HG02884 (cell line): ENCODE measurements at regions not wholly inside any gene's neighbourhood (a gene's known extent, or its start where the extent isn't known, plus 50 kb on each side); places are given as distances from the start of the nearest gene placed in this dataset.

ENCODE experiments used
- ATAC-seq: cut with Tn5 transposase; IDR thresholded peaks from one replicate; pipeline ENCODE4 v1.9.1; 2021; ENCODE audit warnings: mild to moderate bottlenecking, moderate library complexity; ENCODE audit not compliant: unreplicated experiment

DNA sequence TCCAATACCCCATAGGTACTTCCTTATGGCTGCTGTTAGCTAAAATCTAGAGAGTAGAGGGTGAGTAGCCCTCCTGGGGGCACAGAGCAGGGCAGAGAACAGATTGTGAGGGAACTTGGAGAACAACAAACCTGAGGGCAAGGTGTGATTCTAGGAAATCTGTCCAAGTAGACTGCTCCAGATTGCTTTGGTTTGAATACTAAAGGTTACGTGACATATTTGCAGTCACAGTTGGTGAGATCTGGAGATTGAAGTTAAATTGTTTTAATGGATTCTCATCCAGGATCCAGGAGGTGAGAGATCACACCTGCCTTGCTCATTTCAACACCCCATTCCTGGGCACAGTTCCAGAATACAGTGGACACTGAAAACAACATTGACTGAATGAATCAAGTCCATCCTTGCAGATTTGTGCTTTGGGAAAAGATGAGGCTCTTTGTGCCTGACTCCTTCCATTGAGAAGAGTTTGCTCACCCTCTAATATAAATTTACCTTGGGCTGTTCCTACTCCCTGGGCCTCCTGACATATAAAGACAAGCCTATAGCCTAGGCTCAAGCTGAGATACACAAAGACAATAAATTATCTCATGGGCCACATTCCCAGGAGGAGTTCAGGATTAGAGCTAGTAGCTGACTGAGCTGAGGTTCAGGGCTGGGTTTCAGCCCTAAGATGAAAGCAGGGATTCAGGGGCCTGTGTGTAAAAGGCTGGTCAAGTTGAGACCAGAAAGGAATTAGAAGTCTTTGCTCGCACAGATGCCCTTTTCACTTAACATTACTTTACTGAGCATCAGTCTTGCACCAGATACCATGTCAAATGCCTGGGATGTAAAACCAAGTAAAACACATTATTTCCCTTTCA is 400.9 kb upstream of the MCTP2 start:
- ATAC-seq, result no peak

DNA sequence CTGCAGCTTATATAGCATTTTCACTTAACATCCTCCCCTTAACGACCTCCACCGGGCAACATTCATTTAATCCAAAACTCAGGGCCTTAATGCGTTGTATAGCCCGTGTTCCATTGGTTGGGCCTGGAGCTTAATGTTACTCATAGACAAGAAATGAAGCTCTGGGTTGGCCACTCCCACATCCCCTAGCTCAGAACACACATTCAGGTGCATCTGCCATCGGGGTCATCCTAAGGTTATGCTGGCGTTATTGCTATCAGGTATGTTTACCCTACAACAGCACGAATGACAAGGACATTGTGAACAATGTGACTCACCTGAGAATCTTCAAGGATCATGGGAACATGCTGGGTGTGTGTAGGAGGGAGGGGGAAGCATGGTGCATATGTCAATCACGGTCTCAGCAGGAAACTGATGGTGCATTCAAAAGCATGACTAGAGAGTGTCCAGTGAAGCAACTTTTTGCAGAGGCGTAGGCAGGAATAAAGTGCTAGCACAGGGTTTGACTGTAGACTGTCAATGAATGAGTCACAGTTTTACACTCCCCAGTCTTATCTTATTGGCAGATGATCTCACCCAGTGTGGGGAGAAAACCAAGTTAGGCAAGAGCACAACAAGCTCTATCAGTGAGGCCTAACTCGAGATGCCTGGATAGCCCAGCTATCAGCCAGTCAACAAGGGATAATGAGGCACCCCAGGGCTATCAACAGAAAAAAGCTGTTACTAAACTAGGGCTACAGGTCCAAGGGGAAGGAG is 402.1 kb upstream of the MCTP2 start:
- no peak for ATAC-seq

DNA sequence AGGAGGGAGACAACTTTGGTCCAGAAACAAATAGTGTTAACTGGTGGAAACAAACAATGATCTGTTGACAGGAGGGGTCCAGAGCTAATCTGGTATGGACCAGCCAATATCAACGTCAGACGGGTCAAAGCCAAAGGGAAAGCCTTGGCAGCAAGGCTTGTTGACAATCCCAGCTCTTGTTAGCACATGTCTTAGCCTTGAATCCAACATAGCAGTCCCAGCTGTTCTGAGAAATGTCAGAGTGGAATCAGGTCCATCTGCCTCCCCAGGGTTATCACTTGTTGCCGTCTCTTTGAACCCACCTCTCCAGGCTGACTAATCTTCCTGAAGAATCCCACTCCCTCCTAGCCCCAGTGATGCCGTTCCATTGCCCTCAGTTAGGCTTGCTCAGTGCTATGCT is 404.6 kb upstream of the MCTP2 start:
- no peak for ATAC-seq

DNA sequence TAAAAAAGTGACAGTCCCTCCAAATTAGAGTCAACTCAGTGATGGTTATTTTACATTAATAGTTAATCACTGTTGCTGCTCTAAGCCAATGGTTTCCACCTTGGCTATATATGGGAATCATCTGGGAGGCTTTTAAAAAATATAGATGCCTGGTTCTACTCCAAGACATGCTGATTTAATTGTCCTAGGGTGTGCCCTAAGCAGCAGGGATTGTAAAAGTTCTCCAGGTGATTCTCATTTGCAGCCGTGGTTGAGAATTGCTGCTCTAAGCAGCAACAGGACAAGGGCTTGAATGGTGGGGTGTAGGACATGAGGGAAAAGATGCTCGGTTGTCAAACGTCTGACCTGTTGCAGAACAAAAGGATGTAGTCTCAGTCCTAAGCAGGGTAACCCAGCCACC is 405.1 kb upstream of the MCTP2 start:
- no peak for ATAC-seq

DNA sequence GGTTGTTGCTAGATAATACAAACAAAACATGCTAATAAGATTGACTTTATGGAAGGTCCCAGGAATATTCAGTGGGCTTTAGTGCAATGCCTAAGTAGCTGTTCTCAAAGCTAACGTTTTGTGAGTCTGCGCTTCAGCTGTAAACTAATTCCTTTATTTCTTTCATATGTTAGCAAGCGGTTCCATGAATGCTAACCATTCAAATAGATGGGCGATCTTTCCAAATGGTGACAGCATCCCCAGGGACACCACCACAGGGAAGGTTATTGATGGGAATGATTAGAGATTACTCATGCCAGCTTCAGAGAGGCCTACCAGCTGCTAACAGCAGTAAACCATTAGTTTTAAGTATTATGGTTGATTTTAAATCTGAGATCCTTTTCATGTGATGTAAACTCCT is 405.7 kb upstream of the MCTP2 start:
- ATAC-seq, result no peak

DNA sequence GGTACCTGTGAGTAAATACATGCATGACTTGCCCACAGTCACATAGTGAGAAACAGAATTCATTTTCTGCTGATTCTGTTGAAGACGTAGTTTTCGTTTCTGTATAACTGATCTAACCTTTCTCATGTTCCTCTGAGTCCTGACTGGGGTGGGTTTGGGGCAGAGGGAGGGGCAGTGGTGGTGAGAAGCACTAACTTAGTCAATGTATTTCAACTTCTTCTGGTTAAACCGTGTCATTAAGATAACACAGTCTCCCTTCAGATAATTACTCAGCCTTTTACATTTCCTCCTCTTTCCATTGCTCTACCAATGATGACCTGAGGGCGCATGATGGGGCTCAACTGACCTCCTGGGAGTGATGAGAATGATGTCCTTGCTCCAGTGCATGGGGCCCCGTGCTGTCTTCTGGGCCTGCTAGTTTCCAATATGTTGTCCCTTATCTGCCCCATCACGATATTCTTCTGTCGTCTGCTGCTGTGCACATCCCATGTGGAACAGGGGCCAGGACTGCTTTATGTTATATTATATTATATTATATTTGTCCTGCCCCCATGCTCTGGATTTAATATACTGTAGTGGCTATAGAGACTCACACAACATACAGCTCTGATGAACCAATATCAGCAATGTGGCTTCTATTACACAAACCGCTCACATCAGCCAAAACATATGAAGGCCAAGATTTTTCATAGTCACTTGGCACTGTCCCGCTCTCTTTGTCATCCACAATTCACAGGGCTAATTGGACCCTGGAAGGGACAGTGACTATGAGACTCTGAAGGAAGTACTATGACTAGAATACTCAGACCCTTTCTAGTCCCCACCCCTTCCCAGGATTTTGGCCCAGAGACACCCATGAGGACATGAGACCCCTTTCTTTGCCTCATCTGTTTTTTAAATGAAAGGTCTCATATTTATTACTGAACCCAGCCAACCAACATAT is 407.1 kb upstream of the MCTP2 start:
- no peak for ATAC-seq

DNA sequence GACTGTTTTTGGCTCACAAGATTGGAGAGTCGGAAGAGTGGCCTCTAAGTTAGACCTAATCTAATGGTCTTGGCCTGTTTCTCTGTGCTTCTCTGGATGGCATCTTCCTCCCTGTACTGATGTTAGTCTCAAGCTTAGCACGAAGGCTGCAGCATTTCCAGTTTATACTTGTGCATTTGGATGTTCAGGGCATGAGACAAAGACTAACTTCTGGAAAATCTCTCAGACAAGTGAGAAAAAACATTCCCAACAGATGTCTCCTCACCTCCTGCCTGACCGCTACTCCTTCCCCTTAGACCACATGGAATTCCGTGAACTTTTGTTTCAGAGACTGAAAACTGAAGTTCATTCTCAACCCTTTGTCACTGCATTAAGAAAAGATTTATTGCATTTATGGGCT is 410.8 kb upstream of the MCTP2 start:
- no peak for ATAC-seq

DNA sequence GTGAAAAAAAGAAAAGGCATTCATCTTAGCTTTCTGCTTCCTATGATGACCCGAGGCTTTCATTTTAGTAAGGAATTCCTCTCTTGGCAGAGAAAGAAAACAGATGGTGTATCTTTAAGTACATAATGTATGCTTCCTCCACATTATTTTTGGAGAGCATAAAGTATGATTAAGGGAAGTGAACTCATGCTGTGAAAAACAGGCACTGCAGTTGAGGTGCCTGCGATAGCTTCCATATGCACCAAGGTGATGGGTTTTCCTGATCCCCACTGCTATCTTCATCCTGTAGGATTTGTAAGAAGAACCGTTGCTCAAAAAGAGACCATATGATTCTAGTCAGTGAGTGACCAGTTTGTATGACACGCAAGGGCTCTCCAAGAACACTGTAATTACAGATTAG is 411.5 kb upstream of the MCTP2 start:
- ATAC-seq, result no peak

DNA sequence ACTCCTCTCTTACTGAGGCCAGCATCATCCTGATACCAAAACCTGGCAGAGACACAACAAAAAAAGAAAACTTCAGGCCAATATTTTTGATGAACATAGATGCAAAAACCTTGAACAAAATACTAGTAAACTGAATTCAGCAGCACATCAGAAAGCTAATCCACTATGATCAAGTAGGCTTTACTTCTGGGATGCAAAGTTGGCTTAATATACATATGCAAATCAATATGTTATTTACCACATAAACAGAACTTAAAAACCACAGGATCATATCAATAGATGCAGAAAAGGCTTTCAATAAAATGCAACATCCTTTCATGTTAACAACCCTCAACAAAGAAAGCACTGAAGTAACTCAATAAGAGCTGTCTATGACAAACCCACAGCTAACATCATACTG is 414.5 kb upstream of the MCTP2 start:
- no peak for ATAC-seq

DNA sequence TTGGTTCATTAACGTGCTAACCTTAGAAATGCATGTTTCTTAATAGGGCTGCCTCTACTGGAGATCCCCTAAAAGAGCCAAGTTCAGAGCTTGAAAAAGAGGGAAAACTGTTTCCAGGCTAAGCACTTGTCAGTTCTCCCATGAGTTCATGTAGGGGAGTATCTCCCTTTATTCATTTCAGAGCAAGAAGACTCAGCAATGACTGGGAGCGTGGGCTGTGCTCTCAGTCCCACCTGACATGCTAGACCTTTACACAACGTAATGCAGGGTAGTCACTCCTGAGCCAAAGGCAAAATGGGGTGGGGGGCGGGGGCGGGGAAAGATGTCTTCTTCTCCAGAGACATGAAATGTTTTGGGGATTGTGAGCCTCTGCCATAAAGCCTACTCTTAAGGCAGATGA is 420.1 kb upstream of the MCTP2 start:
- ATAC-seq, result no peak

DNA sequence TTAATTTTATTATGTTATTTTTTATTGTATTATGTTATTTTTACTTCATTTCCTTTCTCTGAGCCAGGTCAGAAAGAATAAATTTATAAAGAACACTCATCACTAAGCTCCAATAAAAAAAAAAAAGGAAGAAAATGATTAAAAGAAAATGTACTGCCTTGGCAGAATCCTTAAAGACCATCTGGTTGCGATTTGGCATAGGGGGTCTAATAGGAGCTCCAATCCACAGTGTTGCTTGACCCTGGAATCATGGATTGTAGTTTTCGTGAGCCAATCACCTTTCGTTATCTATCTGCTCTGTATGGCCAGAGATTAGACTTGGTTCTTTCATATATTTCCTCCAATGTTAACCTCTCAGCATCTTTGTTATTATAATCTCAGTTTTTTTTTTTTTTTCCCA is 421.8 kb upstream of the MCTP2 start:
- no peak for ATAC-seq

DNA sequence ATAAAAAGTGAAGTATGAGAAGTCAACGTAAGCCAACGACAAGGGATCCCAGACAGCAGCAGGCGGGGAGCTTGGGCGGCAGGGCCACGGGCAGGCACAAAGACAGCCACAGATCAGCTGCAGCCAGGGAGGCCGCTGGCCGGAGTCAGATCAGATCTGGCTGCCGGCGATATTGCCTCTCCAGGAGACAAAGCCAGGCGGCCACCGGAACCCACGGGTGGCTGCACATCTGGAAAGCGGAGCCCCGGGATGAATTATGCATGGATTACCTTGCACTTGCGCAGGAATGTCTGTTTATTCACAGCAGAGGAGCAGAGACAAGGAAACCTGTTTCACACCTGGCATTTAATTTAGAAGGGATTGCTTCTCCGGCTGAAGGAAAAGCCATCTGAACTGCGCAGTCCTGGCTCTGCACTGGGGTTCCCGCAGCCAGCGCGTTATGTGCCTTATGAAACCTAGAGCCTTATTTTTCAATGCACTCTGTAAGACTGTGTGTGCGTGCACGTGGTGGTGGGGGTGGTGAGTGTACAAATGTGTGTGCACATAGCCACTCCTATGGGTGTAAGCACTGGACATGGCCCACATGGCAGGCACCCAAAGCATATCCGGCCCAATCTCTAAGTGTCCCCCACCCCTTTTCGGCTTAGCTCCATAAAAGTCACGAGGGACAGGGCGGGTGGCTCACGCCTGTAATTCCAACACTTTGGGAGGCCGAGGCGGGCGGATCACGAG is 427.8 kb upstream of the MCTP2 start:
- ATAC-seq, result no peak

DNA sequence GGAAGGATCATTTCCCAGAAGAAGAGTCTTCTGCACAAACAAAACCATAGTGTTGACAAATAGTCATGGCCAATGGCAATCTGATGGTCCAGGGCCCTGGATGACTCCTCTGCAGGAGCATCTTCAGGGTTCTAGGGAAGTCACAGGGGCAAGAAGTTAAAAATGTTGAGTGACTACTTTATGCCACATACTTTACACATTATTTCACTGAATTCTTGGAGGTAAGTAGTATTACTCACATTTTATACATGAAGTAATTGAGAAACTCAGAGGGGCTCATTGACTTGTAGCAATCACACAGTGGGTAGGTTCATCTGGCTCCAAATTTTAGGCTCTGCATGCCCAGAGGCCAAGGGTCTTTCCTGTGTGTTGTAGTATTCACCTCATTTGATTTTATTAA is 430.2 kb upstream of the MCTP2 start:
- no peak for ATAC-seq

DNA sequence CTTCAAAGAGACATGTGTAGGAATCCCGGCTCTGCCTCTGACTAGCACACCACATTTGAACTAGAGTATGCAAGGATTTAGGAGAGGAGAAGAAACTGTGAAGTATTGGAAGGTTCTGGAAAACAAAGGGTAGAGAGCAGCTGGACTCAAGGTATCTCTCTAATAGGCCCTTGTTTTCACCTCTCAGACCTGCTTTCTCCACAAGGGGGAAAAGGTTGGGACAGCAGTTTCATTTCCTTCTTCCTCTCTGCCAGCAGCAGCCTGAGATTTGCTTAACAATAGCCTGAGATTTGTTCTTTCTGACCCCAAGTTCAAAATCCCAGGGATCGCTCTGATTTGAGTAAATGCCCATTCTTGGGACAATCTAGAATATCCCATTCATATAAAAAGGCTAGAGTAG is 430.6 kb upstream of the MCTP2 start:
- no peak for ATAC-seq

DNA sequence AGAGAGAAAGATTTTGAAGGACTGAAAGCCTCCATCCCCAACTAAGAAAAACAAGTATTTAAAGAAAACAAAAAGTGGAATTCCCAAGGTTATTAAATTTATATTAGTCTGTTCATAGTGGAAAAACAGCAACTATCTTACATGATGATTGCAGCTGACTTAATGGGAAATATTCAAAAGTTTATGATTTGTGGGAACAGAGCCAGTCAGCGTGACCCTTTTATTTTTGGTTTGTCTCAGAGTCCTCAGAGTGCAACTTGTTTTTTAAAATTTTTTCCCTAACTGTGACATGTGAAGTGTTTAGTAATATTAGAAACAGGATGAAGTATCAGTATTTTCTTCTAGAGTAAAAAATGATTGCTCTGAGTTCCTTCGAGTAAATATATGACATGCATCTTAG is 441.9 kb upstream of the MCTP2 start:
- no peak for ATAC-seq

DNA sequence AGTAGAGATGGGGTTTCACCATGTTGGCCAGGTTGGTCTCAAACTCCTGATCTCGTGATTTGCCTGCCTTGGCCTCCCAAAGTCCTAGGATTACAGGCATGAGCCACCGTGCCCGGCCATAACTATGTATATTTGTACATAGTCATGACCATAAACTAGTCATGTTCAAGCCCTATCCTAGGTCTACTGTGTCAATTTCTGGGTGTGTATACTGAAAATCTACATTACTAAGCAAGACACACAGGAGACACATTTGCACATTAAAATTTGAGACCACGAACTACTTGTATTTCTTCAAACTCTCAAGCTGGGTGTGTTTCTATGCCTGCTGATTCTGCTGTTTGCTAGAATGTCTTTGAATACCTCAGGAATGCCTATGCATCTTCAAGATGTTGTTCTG is 451.3 kb upstream of the MCTP2 start:
- no peak for ATAC-seq

DNA sequence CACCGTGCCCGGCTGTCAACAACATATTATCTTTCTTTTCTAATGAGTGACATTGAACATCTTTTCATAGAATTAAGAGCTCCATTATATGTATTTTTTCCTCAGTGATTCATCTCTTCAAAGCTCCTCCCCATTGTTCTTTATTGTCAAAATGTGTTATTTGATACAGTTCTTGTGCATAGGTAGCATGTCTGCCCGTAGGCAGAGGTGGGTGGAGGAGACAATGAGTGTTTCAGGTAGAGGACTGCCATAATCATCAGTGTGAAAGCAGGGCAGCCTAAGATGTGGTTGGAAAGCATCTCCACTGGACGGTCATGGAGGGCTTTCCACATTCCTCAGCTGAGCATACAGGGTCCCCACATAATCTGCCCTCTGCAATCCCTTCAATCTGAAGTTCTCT is 452.0 kb upstream of the MCTP2 start:
- ATAC-seq, result no peak

DNA sequence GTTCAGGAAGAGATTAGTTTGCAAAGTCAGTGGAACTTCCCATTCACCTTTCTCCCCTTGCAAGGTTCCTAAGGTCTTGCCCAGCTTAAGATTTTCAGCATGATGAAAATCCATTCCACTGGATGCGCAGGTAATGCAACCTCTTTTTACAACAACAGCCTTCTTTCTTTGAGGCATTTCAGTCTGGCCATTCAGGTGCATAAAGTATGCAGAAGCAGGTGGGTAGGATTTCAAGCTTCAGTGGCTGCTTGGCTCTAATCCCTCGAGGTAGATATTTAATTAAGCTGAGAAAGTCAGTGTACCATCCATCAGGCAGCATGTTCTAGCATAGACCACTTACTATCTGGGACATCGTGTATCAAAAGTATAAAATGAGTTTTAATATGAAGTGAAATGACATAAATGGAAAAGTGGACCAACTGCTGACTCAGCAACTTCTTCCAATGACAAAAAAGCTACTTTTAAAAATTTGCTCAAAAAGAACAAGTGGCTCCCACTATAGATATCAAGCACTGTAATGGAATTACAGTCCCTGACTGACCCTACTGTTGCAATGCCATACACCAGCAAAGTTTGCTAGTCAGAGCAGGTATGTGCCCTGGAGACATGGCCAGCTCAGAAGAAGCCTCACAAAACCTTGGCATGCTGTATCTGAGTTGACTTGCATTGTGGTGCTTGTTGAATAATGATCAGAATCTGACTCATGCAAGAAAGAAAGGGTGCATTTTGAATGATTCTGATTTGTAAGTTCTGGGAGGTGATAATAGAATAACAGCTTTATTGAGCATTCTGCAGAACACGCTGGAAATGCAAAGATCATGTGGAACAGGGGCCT is 459.9 kb upstream of the MCTP2 start:
- no peak for ATAC-seq

DNA sequence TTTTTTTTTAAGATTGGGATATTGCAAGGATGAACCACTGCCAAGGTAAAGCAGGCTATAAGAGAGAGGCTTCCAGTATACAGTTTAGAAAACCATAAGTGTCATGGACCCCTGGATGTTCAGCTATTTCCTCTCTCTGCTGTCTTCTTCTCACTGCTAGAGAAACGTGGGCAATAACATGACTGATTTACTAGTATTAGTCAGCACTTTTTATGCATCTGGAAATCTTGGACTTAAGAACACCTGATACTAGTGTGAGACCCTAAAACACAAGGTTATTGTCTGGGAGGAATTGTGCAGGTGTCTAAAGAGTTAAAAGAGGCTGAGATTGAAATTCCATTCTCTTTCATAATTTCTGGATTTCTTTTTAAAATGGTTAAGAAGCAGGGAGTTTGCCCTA is 460.6 kb upstream of the MCTP2 start:
- no peak for ATAC-seq

DNA sequence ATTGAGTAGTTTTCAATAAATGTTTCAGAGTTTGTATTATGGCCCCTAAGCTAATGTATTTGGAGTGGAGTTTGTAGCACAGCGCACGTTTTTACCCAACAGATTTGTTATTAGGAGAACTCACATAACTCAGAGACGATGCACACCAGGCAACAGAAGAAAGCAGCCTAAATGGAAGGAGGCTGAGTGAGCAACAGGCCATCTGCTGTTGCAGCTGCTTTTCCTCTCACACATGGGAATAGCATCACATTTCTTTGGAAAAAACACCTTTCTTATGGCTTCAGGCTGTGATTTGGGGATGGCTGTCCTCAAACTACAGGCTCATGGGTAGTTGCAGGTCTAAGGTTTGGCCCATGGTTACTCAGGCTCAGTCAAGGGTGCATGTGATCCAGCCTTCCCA is 469.3 kb upstream of the MCTP2 start:
- ATAC-seq, result no peak
